ENCODE measurements at regions not wholly inside any gene's neighbourhood (a gene's known extent, or its start where the extent isn't known, plus 50 kb on each side); places are given as distances from the start of the nearest gene placed in this dataset.

GRCh38 chr5:103409013-103409670 lies 150.6 kb downstream of the MACIR start:
- TF ChIP-seq CTCF (IDR thresholded peaks at IDR 0.05; ENCODE audit: poor library complexity, severe bottlenecking) = no peak
- TF ChIP-seq SMC3 (conservative IDR thresholded peaks at IDR 0.05; ENCODE audit: poor library complexity) = no peak
- no peak for TF ChIP-seq POLR2AphosphoS5 (IDR thresholded peaks at IDR 0.05)
- no peak for TF ChIP-seq EZH2 (IDR thresholded peaks at IDR 0.05; ENCODE audit: borderline replicate concordance, insufficient read depth, low read length, poor library complexity, severe bottlenecking)
- no peak for TF ChIP-seq TAF1 (IDR thresholded peaks at IDR 0.05; ENCODE audit: low read depth)
- no peak for TF ChIP-seq EP300 (conservative IDR thresholded peaks at IDR 0.05; ENCODE audit: poor library complexity, severe bottlenecking)
- no peak for TF ChIP-seq RAD21 (conservative IDR thresholded peaks at IDR 0.05)
- TF ChIP-seq REST (IDR thresholded peaks at IDR 0.05; ENCODE audit: borderline replicate concordance) = no peak
- no peak for TF ChIP-seq MXI1 (conservative IDR thresholded peaks at IDR 0.05; ENCODE audit: poor library complexity, severe bottlenecking)
